Activated naive CD8-positive, alpha-beta T cell treated with anti-CD3 and anti-CD28 coated beads, Interleukin-2, amount 10 ng/mL, durations not matched to agents 7 days and 5 days (primary cell): ENCODE measurements at regions not wholly inside any gene's neighbourhood (a gene's known extent, or its start where the extent isn't known, plus 50 kb on each side); places are given as distances from the start of the nearest gene placed in this dataset.
"Not testable (repeated sequence)": the region's sequence is repeated elsewhere in the genome, so short reads cannot be mapped to it uniquely, and the experiment has no call there.

Experiments used
- ATAC-seq: fragments of 150-1000 bp; cut with Tn5 transposase; one replicate; pipeline ENCODE4 v1.10.0; 2021; ENCODE audit warnings: low read depth, moderate library complexity
- POLR2A ChIA-PET: fragments of 350-600 bp; sonication (Branson Sonifier 250); formaldehyde crosslinking; loops from one replicate; lab custom pipeline; 2021; ENCODE audit warnings: antibody characterized with exemption; lab: Charles Lee
- DNase-seq: peaks from one replicate; pipeline ENCODE4 v3.0.0; 2021
- H3K27ac Mint-ChIP-seq: one replicate; pipeline ENCODE4 v1.8.0; 2022; ENCODE audit warnings: mild to moderate bottlenecking, mixed read lengths
- H3K27me3 Mint-ChIP-seq: one replicate; pipeline ENCODE4 v1.8.0; 2022; ENCODE audit warnings: mild to moderate bottlenecking, moderate library complexity, mixed read lengths
- H3K36me3 Mint-ChIP-seq: one replicate; pipeline ENCODE4 v1.8.0; 2021; ENCODE audit warnings: mild to moderate bottlenecking, mixed read lengths
- H3K4me1 Mint-ChIP-seq: one replicate; pipeline ENCODE4 v1.8.0; 2021; ENCODE audit warnings: mixed read lengths
- H3K4me3 Mint-ChIP-seq: one replicate; pipeline ENCODE4 v1.8.0; 2022; ENCODE audit warnings: mild to moderate bottlenecking, moderate library complexity, mixed read lengths
- H3K9me3 Mint-ChIP-seq: one replicate; pipeline ENCODE4 v1.8.0; 2021; ENCODE audit warnings: mixed read lengths

GRCh38 chr6:12640438-12640837 is 76.1 kb upstream of the PHACTR1 start:
- H3K36me3 Mint-ChIP-seq, result no peaks in the 10 kb centered on the region
- no peak overlapping the region for H3K4me3 Mint-ChIP-seq
- peaks cover 2% of the 10 kb centered on the region for H3K9me3 Mint-ChIP-seq
- peaks cover 11% of the 10 kb centered on the region for H3K27me3 Mint-ChIP-seq
- POLR2A ChIA-PET, result no interaction called here
- ATAC-seq, result no peak
- peaks cover 2% of the 10 kb centered on the region for H3K4me1 Mint-ChIP-seq
- no peak for DNase-seq
- H3K27ac Mint-ChIP-seq, result no peak overlapping the region

- H3K27me3 Mint-ChIP-seq, DNase-seq, ATAC-seq, H3K4me3 Mint-ChIP-seq, H3K27ac Mint-ChIP-seq, POLR2A ChIA-PET, H3K9me3 Mint-ChIP-seq, H3K4me1 Mint-ChIP-seq, H3K36me3 Mint-ChIP-seq: not testable (repeated sequence)
Measured at GRCh38 chr6:12641785-12642184, 74.8 kb upstream of the PHACTR1 start.

GRCh38 chr6:12645941-12646340 is 70.6 kb upstream of the PHACTR1 start:
- H3K27ac Mint-ChIP-seq, result no peak overlapping the region
- no peak for DNase-seq
- peaks cover 2% of the 10 kb centered on the region for H3K9me3 Mint-ChIP-seq
- H3K36me3 Mint-ChIP-seq, result no peaks in the 10 kb centered on the region
- H3K27me3 Mint-ChIP-seq, result peaks cover 4% of the 10 kb centered on the region
- POLR2A ChIA-PET, result no interaction called here
- no peak for ATAC-seq
- H3K4me3 Mint-ChIP-seq, result no peak overlapping the region
- H3K4me1 Mint-ChIP-seq, result no peaks in the 10 kb centered on the region

GRCh38 chr6:12648171-12648570 is 68.4 kb upstream of the PHACTR1 start:
- no peak overlapping the region for H3K4me3 Mint-ChIP-seq
- peaks cover 7% of the 10 kb centered on the region for H3K27me3 Mint-ChIP-seq
- H3K36me3 Mint-ChIP-seq, result no peaks in the 10 kb centered on the region
- POLR2A ChIA-PET, result no interaction called here
- DNase-seq (no peak), ATAC-seq (no peak)
- H3K4me1 Mint-ChIP-seq, result no peaks in the 10 kb centered on the region
- no peak overlapping the region for H3K27ac Mint-ChIP-seq
- H3K9me3 Mint-ChIP-seq, result peaks cover 2% of the 10 kb centered on the region

GRCh38 chr6:12649325-12649724 is 67.2 kb upstream of the PHACTR1 start:
- no peak overlapping the region for H3K27ac Mint-ChIP-seq
- ATAC-seq (no peak), DNase-seq (no peak)
- H3K4me3 Mint-ChIP-seq, result no peak overlapping the region
- peaks cover 2% of the 10 kb centered on the region for H3K9me3 Mint-ChIP-seq
- peaks cover 7% of the 10 kb centered on the region for H3K27me3 Mint-ChIP-seq
- peaks cover 2% of the 10 kb centered on the region for H3K4me1 Mint-ChIP-seq
- POLR2A ChIA-PET, result no interaction called here
- no peaks in the 10 kb centered on the region for H3K36me3 Mint-ChIP-seq

- H3K9me3 Mint-ChIP-seq, result no peaks in the 10 kb centered on the region
- POLR2A ChIA-PET, result no interaction called here
- DNase-seq (no peak), ATAC-seq (no peak)
- H3K4me3 Mint-ChIP-seq, result no peak overlapping the region
- H3K27me3 Mint-ChIP-seq, result peaks cover 5% of the 10 kb centered on the region
- H3K36me3 Mint-ChIP-seq, result no peaks in the 10 kb centered on the region
- H3K4me1 Mint-ChIP-seq, result peaks cover 9% of the 10 kb centered on the region
- H3K27ac Mint-ChIP-seq, result no peak overlapping the region
Measured at GRCh38 chr6:12653486-12653885, 63.1 kb upstream of the PHACTR1 start.

GRCh38 chr6:12654107-12654506 is 62.5 kb upstream of the PHACTR1 start:
- Mint-ChIP-seq H3K27ac (no peak overlapping the region), H3K9me3 (no peaks in the 10 kb centered on the region), H3K27me3 (peaks cover 5% of the 10 kb centered on the region), H3K36me3 (no peaks in the 10 kb centered on the region), H3K4me3 (no peak overlapping the region), H3K4me1 (peaks cover 9% of the 10 kb centered on the region)
- DNase-seq (no peak), ATAC-seq (no peak)
- POLR2A ChIA-PET, result no interaction called here

- Mint-ChIP-seq H3K4me3 (no peak overlapping the region), H3K9me3 (no peaks in the 10 kb centered on the region), H3K4me1 (peaks cover 9% of the 10 kb centered on the region), H3K36me3 (no peaks in the 10 kb centered on the region), H3K27ac (no peak overlapping the region), H3K27me3 (peaks cover 5% of the 10 kb centered on the region)
- POLR2A ChIA-PET, result no interaction called here
- ATAC-seq (no peak), DNase-seq (no peak)
Measured at GRCh38 chr6:12654514-12654913, 62.1 kb upstream of the PHACTR1 start.

- Mint-ChIP-seq H3K9me3 (no peaks in the 10 kb centered on the region), H3K27me3 (peaks cover 4% of the 10 kb centered on the region), H3K4me1 (peaks cover 9% of the 10 kb centered on the region), H3K36me3 (no peaks in the 10 kb centered on the region), H3K27ac (no peak overlapping the region), H3K4me3 (no peak overlapping the region)
- ATAC-seq, result no peak
- POLR2A ChIA-PET, result no interaction called here
- DNase-seq, result no peak
Measured at GRCh38 chr6:12656906-12657305, 59.7 kb upstream of the PHACTR1 start.

- Mint-ChIP-seq H3K27me3 (peaks cover 4% of the 10 kb centered on the region), H3K36me3 (no peaks in the 10 kb centered on the region), H3K4me3 (no peak overlapping the region), H3K4me1 (peaks cover 9% of the 10 kb centered on the region), H3K27ac (no peak overlapping the region), H3K9me3 (no peaks in the 10 kb centered on the region)
- DNase-seq (no peak), ATAC-seq (no peak)
- POLR2A ChIA-PET, result no interaction called here
Measured at GRCh38 chr6:12657884-12658283, 58.7 kb upstream of the PHACTR1 start.

GRCh38 chr6:12661432-12662089 is 55.0 kb upstream of the PHACTR1 start:
- no peaks in the 10 kb centered on the region for H3K9me3 Mint-ChIP-seq
- H3K27ac Mint-ChIP-seq, result no peak overlapping the region
- H3K36me3 Mint-ChIP-seq, result no peaks in the 10 kb centered on the region
- ATAC-seq (no peak), DNase-seq (no peak)
- H3K27me3 Mint-ChIP-seq, result peaks cover 4% of the 10 kb centered on the region
- no peaks in the 10 kb centered on the region for H3K4me1 Mint-ChIP-seq
- no peak overlapping the region for H3K4me3 Mint-ChIP-seq
- POLR2A ChIA-PET, result no interaction called here
